Large intestine (tissue), 3 donors: ENCODE measurements at regions not wholly inside any gene's neighbourhood (a gene's known extent, or its start where the extent isn't known, plus 50 kb on each side); places are given as distances from the start of the nearest gene placed in this dataset.

Experiments
- DNase-seq, 2 donors: peaks; one replicate each; pipeline versions ENCODE4 v3.0.0 to v3.0.0-alpha.2; 2013
- H3K27ac ChIP-seq: one replicate; pipeline ENCODE4 v1.5.1; 2013; ENCODE audit warnings: low read length
- H3K27me3 ChIP-seq: 2 replicates; pipeline ENCODE4 v1.6.1; 2013; ENCODE audit warnings: low read length; ENCODE audit not compliant: control insufficient read depth, insufficient read depth
- H3K36me3 ChIP-seq: 2 replicates; pipeline ENCODE4 v1.6.1; 2013; ENCODE audit warnings: low read length; ENCODE audit not compliant: control insufficient read depth, insufficient read depth
- H3K4me1 ChIP-seq: one replicate; pipeline ENCODE4 v1.6.1; 2013; ENCODE audit warnings: low read length; ENCODE audit not compliant: control insufficient read depth, insufficient read depth
- H3K4me3 ChIP-seq: one replicate; pipeline ENCODE4 v1.5.1; 2013; ENCODE audit warnings: low read length
- H3K9me3 ChIP-seq: one replicate; pipeline ENCODE4 v1.6.1; 2013; ENCODE audit warnings: mild to moderate bottlenecking, low read depth, low read length, moderate library complexity; ENCODE audit not compliant: control insufficient read depth
- WGBS: methylation state at CpG from one replicate; pipeline ENCODE4 v1.1.5; 2013; ENCODE audit warnings: low lambda C conversion rate; ENCODE audit not compliant: insufficient coverage; 5-methylcytosine and 5-hydroxymethylcytosine counted together

GRCh38 chr3:44033123-44033522 is 208.6 kb upstream of the TOPAZ1 start:
- DNase-seq, result no peak
- Histone ChIP-seq H3K27me3 (peaks cover 31% of the 10 kb centered on the region), H3K4me1 (no peaks in the 10 kb centered on the region), H3K36me3 (no peaks in the 10 kb centered on the region), H3K4me3 (no peak overlapping the region), H3K27ac (no peak overlapping the region), H3K9me3 (no peaks in the 10 kb centered on the region)
- no CpG with 5 or more reads among the region's 2 CpGs for WGBS

- Histone ChIP-seq H3K9me3 (no peaks in the 10 kb centered on the region), H3K4me1 (no peaks in the 10 kb centered on the region), H3K36me3 (no peaks in the 10 kb centered on the region), H3K27ac (no peak overlapping the region), H3K27me3 (peaks cover 14% of the 10 kb centered on the region), H3K4me3 (no peak overlapping the region)
- DNase-seq, result no peak
- WGBS, result no CpG with 5 or more reads among the region's 5 CpGs
These were observed 204.8 kb upstream of the TOPAZ1 start for GRCh38 chr3:44036850-44037249.

GRCh38 chr3:44039006-44039405 is 202.7 kb upstream of the TOPAZ1 start:
- Histone ChIP-seq H3K4me3 (no peak overlapping the region), H3K36me3 (no peaks in the 10 kb centered on the region), H3K27ac (no peak overlapping the region), H3K9me3 (no peaks in the 10 kb centered on the region), H3K4me1 (no peaks in the 10 kb centered on the region), H3K27me3 (peaks cover 7% of the 10 kb centered on the region)
- DNase-seq, result no peak
- no CpG with 5 or more reads among the region's 2 CpGs for WGBS

DNA sequence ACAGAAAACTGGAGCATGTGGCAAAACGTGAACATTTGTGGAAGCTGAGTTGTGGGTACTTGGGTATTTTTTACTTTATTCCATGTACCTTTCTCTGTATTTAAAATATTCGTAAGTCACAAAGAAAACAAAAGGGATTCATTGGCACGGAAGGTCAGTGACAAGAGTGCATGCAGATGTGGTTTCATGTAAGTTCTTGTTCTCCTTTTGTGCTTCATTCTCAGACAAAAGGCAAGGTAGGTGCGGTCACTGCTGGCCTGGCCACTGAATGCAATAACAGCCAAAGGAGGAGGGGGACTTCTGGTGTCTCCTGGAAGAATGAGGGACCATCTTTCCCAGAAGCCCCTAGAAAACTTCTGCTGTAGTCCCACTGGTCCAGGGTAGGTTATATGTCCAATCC is 200.0 kb upstream of the TOPAZ1 start:
- peaks cover 5% of the 10 kb centered on the region for H3K27me3 ChIP-seq
- H3K4me1 ChIP-seq, result no peaks in the 10 kb centered on the region
- 83% methylated on average over 1 of the region's 4 CpGs for WGBS
- no peak overlapping the region for H3K4me3 ChIP-seq
- no peaks in the 10 kb centered on the region for H3K9me3 ChIP-seq
- DNase-seq, result no peak
- H3K27ac ChIP-seq, result no peak overlapping the region
- no peaks in the 10 kb centered on the region for H3K36me3 ChIP-seq

DNA sequence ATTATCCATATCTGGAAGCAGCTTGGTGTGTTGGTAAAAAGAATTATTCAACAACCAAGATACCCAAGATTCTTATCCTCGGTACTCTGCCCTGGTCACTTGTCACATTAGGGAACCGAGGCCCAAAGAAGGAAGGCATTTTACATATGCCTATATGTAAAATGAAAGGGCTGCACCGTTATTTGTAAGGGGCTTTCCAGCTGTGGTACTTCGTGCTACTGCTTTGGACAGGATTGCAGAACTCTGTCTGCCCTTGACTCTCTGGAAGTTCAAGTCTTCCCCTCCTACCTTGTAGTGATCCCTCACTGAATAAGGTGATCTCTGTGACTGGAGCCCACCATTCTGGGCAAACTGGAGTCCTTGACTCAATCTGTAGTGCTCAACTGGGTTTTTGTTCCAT is 198.9 kb upstream of the TOPAZ1 start:
- WGBS, result 100% methylated on average over 2 of the region's 4 CpGs
- Histone ChIP-seq H3K4me1 (no peaks in the 10 kb centered on the region), H3K9me3 (no peaks in the 10 kb centered on the region), H3K36me3 (no peaks in the 10 kb centered on the region), H3K27ac (no peak overlapping the region), H3K4me3 (no peak overlapping the region), H3K27me3 (peaks cover 7% of the 10 kb centered on the region)
- no peak for DNase-seq

DNA sequence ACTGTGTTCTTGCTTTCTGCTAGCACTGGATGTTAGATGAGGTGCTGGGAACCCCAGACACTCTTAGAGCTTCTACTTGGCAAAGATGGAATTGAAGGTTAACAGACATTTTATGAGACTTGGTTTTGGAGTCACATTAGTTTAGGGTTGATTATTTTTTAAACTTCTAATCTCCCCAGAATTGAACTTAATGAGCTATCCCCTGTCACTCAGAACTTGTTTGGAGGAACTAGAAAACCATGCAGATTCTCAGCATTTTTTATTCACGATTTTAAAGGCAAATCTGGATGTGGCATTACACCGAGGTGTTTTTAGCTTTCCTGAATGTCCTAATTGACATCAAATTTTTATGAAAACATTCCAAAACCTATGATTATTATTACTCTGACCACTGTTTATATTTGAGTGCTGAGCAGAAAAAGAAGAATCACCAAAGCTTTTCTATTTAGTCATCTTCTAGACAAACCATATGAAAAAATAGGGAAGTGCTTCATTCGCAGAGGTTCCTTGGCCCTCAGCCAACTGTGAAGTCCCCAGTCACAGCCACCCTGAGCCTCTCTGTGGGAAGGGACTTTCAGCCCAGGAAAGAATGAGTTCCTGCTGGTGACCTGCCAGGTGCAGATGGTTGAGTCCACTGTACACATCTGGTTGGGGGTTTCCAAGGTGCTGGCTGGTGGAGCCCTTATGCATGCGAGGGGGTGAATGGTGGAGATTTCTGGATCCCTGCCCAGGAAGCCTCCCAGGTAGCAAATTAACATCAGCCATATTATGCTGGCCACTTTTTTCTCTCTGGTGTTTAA is 196.0 kb upstream of the TOPAZ1 start:
- 79% methylated on average over 2 of the region's 4 CpGs for WGBS
- DNase-seq, result peak; percentile 20 to 22
- Histone ChIP-seq H3K4me1 (no peaks in the 10 kb centered on the region), H3K9me3 (no peaks in the 10 kb centered on the region), H3K36me3 (no peaks in the 10 kb centered on the region), H3K4me3 (no peak overlapping the region), H3K27me3 (peaks cover 17% of the 10 kb centered on the region), H3K27ac (no peak overlapping the region)

DNA sequence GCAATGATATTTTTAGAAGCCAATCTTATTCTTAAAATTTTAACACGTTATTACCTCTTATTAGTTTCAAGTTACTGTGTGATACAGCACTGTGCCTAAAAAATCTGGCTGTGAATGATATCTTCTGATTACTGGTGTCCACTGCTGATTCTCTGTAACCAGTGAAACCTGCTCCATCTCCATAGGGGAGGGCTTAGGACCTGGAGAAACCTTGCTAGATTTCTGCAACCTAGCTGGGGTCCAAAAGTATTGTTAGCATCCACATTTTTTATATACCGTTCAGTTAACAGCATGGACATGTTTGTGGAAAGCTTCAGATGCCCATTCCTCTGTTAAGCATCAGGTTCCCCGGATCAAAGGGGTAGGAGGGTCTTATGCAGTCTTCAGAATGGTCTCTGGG is 193.9 kb upstream of the TOPAZ1 start:
- Histone ChIP-seq H3K4me3 (no peak overlapping the region), H3K27ac (no peak overlapping the region), H3K4me1 (no peaks in the 10 kb centered on the region), H3K27me3 (peaks cover 31% of the 10 kb centered on the region), H3K9me3 (no peaks in the 10 kb centered on the region), H3K36me3 (no peaks in the 10 kb centered on the region)
- DNase-seq, result no peak
- WGBS, result 100% methylated on average over 1 of the region's 3 CpGs

DNA sequence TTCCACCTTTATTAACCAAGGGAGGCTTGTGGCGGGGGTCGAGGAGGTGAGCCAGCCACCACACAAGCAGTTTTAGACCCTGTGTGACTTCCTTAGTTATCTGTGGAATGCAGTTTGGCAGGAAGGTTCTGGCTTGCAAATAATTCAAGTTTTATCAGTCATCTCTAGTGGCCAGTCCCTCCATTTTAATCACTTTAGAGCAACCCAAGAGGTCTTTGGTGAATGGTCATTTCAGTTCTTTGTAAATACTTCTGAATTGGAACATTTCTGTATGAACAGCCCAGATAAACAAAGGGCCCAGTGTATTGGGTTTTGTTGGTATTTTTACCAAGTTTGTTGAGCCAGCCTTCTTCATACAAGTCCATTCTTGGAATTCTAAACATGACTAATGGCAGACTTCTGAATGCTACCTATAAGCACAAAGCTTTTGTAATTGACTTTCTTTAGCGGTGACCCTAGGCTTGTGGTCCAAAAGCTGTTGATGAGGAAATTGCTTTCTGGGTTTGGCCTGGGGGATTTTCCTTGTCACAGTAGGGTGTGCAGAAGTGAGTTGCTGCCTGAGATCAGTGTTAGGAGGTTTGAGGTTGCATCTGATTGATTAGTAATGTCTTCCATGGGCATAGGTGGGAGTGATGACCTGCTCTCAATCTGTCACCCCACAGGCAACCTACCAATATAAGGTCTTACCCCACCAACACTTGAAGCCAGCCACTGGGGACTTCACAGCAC is 193.3 kb upstream of the TOPAZ1 start:
- Histone ChIP-seq H3K36me3 (no peaks in the 10 kb centered on the region), H3K9me3 (no peaks in the 10 kb centered on the region), H3K4me3 (no peak overlapping the region), H3K27me3 (peaks cover 32% of the 10 kb centered on the region), H3K27ac (no peak overlapping the region), H3K4me1 (no peaks in the 10 kb centered on the region)
- no peak for DNase-seq
- no CpG with 5 or more reads among the region's 3 CpGs for WGBS

DNA sequence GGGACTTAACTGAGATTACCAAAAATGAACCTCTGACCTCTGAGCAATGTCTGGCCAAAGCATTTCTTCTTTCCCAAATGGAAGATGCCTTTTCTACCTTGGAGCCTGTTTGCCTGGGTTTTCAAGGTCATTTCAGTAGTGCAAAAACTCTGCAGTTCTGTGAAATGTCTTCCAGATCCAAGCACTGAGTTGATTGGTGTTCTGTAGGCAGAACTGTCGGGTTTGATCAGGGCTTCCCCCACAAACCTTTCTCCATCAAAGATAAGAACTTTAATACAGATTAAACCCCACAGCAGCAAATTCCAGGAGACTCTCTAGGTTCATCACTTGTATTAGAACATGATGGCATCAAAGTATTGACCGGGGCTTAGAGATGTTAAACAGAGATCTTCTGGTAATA is 192.7 kb upstream of the TOPAZ1 start:
- Histone ChIP-seq H3K27ac (no peak overlapping the region), H3K36me3 (no peaks in the 10 kb centered on the region), H3K4me1 (no peaks in the 10 kb centered on the region), H3K9me3 (no peaks in the 10 kb centered on the region), H3K4me3 (no peak overlapping the region), H3K27me3 (peaks cover 38% of the 10 kb centered on the region)
- WGBS, result 100% methylated on average over 1 of the region's 2 CpGs
- DNase-seq, result no peak

- Histone ChIP-seq H3K9me3 (no peaks in the 10 kb centered on the region), H3K36me3 (no peaks in the 10 kb centered on the region), H3K27me3 (peaks cover 39% of the 10 kb centered on the region), H3K4me3 (no peak overlapping the region), H3K4me1 (no peaks in the 10 kb centered on the region), H3K27ac (no peak overlapping the region)
- DNase-seq, result no peak
- WGBS, result no CpG with 5 or more reads among the region's 9 CpGs
These were observed 191.6 kb upstream of the TOPAZ1 start for GRCh38 chr3:44050101-44050500.
